Parathyroid adenoma (tissue), 2 donors: ENCODE measurements at regions not wholly inside any gene's neighbourhood (a gene's known extent, or its start where the extent isn't known, plus 50 kb on each side); places are given as distances from the start of the nearest gene placed in this dataset.

Source experiments
- H2AFZ ChIP-seq: fragments of 300-600 bp; sonication (generic); one replicate; pipeline ENCODE4 v1.7.0; 2017; ENCODE audit warnings: antibody characterized with exemption, mild to moderate bottlenecking
- H3K27ac ChIP-seq: fragments of 300-600 bp; sonication (generic); one replicate; pipeline ENCODE4 v1.7.0; 2017
- H3K27me3 ChIP-seq: fragments of 300-600 bp; sonication (generic); one replicate; pipeline ENCODE4 v1.7.0; 2017; ENCODE audit warnings: low read length; ENCODE audit not compliant: control insufficient read depth, insufficient read depth
- H3K36me3 ChIP-seq: fragments of 300-600 bp; sonication (generic); one replicate; pipeline ENCODE4 v1.7.0; 2017; ENCODE audit warnings: low read length; ENCODE audit not compliant: control insufficient read depth, insufficient read depth
- H3K4me1 ChIP-seq: fragments of 300-600 bp; sonication (generic); one replicate; pipeline ENCODE4 v1.7.0; 2017; ENCODE audit warnings: control low read depth
- H3K4me2 ChIP-seq: fragments of 300-600 bp; sonication (generic); one replicate; pipeline ENCODE4 v1.7.0; 2017; ENCODE audit warnings: low read length
- H3K4me3 ChIP-seq: fragments of 300-600 bp; sonication (generic); one replicate; pipeline ENCODE4 v1.7.0; 2017; ENCODE audit warnings: low read depth, low read length
- H3K79me2 ChIP-seq: fragments of 300-600 bp; sonication (generic); one replicate; pipeline ENCODE4 v1.7.0; 2017; ENCODE audit warnings: control low read depth
- H3K9ac ChIP-seq: fragments of 300-600 bp; sonication (generic); one replicate; pipeline ENCODE4 v1.7.0; 2017; ENCODE audit warnings: mild to moderate bottlenecking
- H3K9me3 ChIP-seq: fragments of 300-600 bp; sonication (generic); one replicate; pipeline ENCODE4 v1.7.0; 2017; ENCODE audit warnings: low read length; ENCODE audit not compliant: control insufficient read depth
- TF ChIP-seq, protein P1 (sequence below): fragments of 300-600 bp; sonication (generic); IDR thresholded peaks from one replicate; pipeline ENCODE4 v1.7.0; 2017; ENCODE audit warnings: antibody characterized with exemption, mild to moderate bottlenecking
- donor health status: primary hyperparathyroidism.

DNA sequence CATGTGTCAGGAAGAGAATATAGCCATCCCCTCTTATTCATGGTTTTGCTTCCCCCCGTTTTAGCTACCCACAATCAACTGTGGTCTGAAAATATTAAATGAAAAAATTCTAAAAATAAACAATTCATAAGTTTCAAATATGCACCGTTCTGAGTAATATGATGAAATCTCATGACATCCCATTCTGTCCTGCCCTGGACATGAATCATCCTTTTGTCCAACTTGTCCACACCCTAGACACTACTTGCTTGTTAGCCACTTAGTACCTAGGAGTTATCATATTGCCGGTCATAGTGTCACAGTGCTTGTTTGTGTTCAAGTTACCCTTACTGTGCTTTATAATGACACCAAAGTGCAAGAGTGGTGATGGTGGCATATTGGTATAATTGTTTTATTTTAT, 113.5 kb downstream of the CAAP1 start:
- Histone ChIP-seq H3K9me3 (no peaks in the 10 kb centered on the region), H3K4me3 (no peak overlapping the region), H3K79me2 (no peaks in the 10 kb centered on the region), H2AFZ (no peak overlapping the region), H3K36me3 (no peaks in the 10 kb centered on the region), H3K4me2 (no peak overlapping the region), H3K4me1 (no peaks in the 10 kb centered on the region), H3K9ac (no peak overlapping the region), H3K27me3 (no peaks in the 10 kb centered on the region), H3K27ac (no peak overlapping the region)
- TF ChIP-seq, protein P1, sequence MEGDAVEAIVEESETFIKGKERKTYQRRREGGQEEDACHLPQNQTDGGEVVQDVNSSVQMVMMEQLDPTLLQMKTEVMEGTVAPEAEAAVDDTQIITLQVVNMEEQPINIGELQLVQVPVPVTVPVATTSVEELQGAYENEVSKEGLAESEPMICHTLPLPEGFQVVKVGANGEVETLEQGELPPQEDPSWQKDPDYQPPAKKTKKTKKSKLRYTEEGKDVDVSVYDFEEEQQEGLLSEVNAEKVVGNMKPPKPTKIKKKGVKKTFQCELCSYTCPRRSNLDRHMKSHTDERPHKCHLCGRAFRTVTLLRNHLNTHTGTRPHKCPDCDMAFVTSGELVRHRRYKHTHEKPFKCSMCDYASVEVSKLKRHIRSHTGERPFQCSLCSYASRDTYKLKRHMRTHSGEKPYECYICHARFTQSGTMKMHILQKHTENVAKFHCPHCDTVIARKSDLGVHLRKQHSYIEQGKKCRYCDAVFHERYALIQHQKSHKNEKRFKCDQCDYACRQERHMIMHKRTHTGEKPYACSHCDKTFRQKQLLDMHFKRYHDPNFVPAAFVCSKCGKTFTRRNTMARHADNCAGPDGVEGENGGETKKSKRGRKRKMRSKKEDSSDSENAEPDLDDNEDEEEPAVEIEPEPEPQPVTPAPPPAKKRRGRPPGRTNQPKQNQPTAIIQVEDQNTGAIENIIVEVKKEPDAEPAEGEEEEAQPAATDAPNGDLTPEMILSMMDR, result no peak

DNA sequence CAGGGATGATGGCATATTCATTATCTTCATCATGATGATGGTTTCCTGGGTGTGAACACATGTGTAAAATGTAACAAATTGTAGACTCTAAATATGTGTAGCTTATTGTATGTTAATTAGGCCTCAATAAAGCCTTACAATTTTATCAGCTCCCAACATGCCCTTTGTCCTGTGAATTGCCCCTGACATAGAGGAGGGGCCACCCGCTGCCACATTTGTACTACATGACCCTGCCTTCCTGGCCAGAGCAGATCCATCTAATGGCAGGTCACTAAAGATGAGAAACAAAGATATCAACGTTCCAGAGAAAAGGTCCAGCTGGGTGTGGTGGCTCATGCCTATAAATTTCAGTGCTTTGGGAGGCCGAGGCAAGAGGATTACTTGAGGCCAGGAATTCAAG, 117.2 kb downstream of the CAAP1 start:
- no peaks in the 10 kb centered on the region for H3K9me3 ChIP-seq
- no peaks in the 10 kb centered on the region for H3K79me2 ChIP-seq
- no peak overlapping the region for H3K9ac ChIP-seq
- H3K27ac ChIP-seq, result no peak overlapping the region
- no peak overlapping the region for H3K4me3 ChIP-seq
- TF ChIP-seq, protein P1, result no peak
- no peak overlapping the region for H2AFZ ChIP-seq
- no peak overlapping the region for H3K4me2 ChIP-seq
- H3K27me3 ChIP-seq, result no peaks in the 10 kb centered on the region
- no peaks in the 10 kb centered on the region for H3K36me3 ChIP-seq
- H3K4me1 ChIP-seq, result no peaks in the 10 kb centered on the region

DNA sequence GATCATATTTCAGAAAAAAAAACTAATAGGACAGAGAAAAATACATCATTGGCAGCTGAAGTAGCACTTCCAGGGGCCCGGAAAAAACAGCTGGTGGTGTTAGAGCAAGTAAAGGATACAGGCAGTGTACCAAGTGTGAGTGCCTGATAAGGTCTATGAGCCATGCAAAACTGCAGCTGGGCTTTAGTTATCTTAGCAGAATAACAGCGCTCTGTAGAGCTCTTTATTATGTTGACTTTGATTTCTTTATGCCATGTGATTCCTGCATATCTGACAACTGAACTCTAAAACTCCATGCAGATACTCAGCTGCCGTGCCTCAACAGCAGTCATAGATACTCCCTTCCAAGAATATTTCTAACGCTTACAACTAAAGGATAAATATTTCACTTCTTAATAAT, 119.5 kb downstream of the CAAP1 start:
- no peaks in the 10 kb centered on the region for H3K79me2 ChIP-seq
- TF ChIP-seq, protein P1, result no peak
- H3K4me2 ChIP-seq, result no peak overlapping the region
- no peaks in the 10 kb centered on the region for H3K27me3 ChIP-seq
- no peak overlapping the region for H2AFZ ChIP-seq
- H3K27ac ChIP-seq, result no peak overlapping the region
- no peaks in the 10 kb centered on the region for H3K9me3 ChIP-seq
- H3K9ac ChIP-seq, result no peak overlapping the region
- no peaks in the 10 kb centered on the region for H3K4me1 ChIP-seq
- H3K4me3 ChIP-seq, result no peak overlapping the region
- H3K36me3 ChIP-seq, result no peaks in the 10 kb centered on the region

DNA sequence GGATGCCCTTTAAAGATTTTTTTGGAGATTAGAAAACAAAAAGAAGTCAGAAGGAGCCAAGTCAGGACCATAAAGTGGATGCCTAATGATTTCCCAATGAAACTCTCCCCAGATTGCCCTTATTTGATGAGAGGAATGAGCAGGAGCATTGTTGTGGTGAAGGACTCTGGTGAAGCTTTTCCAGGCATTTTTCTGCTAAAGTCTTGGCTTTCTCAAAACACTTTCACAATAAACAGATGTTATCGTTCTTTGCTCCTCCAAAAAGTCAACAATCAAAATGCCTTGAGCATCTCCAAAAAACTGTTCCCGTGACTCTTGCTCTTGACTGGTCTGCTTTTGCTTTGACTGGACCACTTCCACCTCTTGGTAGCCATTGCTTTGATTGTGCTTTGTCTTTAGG, 121.8 kb downstream of the CAAP1 start:
- Histone ChIP-seq H3K27me3 (no peaks in the 10 kb centered on the region), H3K79me2 (no peaks in the 10 kb centered on the region), H3K4me3 (no peak overlapping the region), H3K9ac (no peak overlapping the region), H3K4me2 (no peak overlapping the region), H3K9me3 (no peaks in the 10 kb centered on the region), H2AFZ (no peak overlapping the region), H3K27ac (no peak overlapping the region), H3K36me3 (no peaks in the 10 kb centered on the region), H3K4me1 (no peaks in the 10 kb centered on the region)
- TF ChIP-seq, protein P1, result no peak

DNA sequence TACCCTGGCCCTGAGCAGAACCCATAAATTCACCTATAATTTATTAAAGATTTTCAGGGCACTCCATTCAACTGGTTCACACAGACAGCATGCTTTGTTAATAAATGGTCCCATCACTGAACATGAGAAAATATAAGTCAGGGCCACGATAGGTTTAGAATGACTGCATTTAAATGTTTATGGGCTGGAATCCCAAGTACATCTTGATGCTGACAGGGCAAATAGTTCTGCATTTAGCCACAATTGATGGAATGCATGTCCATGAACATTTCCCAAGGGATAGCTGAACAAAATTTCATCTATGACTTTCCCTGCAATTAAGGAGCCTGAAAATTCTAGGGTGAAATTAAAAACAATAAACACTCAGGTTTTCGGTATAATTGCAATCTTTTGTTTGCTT, 124.5 kb downstream of the CAAP1 start:
- H3K27ac ChIP-seq, result no peak overlapping the region
- no peaks in the 10 kb centered on the region for H3K27me3 ChIP-seq
- no peaks in the 10 kb centered on the region for H3K36me3 ChIP-seq
- H3K79me2 ChIP-seq, result no peaks in the 10 kb centered on the region
- H2AFZ ChIP-seq, result no peak overlapping the region
- H3K4me2 ChIP-seq, result no peak overlapping the region
- TF ChIP-seq, protein P1, result no peak
- H3K9me3 ChIP-seq, result no peaks in the 10 kb centered on the region
- no peak overlapping the region for H3K9ac ChIP-seq
- H3K4me1 ChIP-seq, result no peaks in the 10 kb centered on the region
- H3K4me3 ChIP-seq, result no peak overlapping the region
